Cardiac fibroblast (primary cell): ENCODE measurements at regions not wholly inside any gene's neighbourhood (a gene's known extent, or its start where the extent isn't known, plus 50 kb on each side); places are given as distances from the start of the nearest gene placed in this dataset.

ENCODE experiments used
- DNase-seq, 2 donors: peaks; one replicate each; pipeline versions ENCODE4 v3.0.0 to v3.0.0-alpha.2; 2010; ENCODE audit warnings: low read depth in 2 of 2
- H3K4me3 ChIP-seq, 2 donors: replicated peaks in 1 of 2; 1 replicate in 1 of 2; 2 replicates in 1 of 2; pipeline ENCODE4 v1.5.1; 2011; ENCODE audit warnings: low read depth in 2 of 2, low read length in 2 of 2, mild to moderate bottlenecking in 2 of 2, moderate library complexity in 1 of 2
- TF ChIP-seq, protein P1 (sequence below): IDR thresholded peaks from one replicate; pipeline ENCODE4 v1.5.1; 2011; ENCODE audit warnings: low read depth, mild to moderate bottlenecking, low read length, inconsistent platforms

DNA sequence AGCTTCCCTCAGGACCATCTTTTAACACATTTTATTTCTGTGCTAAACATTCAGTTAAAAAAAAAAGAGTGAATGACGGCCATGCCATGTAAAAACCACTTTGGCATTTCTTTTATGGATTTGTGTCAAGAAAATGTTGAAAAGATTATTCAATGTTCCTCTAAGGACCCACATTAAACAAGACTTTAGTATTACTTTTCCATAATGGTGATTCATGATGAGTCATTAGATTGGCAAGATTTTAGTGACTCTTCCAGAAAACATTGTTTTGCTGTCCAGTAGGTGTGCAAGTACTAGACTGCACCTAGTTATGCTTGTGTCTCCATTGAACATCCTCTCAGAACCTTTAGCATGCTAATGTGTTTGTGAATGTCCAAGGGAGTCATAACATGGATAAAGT lies 748.6 kb downstream of the STPG2 start:
- DNase-seq: peak in 1 of 2 donors; percentile 9
- H3K4me3 ChIP-seq: no peak overlapping the region
- TF ChIP-seq, protein P1, sequence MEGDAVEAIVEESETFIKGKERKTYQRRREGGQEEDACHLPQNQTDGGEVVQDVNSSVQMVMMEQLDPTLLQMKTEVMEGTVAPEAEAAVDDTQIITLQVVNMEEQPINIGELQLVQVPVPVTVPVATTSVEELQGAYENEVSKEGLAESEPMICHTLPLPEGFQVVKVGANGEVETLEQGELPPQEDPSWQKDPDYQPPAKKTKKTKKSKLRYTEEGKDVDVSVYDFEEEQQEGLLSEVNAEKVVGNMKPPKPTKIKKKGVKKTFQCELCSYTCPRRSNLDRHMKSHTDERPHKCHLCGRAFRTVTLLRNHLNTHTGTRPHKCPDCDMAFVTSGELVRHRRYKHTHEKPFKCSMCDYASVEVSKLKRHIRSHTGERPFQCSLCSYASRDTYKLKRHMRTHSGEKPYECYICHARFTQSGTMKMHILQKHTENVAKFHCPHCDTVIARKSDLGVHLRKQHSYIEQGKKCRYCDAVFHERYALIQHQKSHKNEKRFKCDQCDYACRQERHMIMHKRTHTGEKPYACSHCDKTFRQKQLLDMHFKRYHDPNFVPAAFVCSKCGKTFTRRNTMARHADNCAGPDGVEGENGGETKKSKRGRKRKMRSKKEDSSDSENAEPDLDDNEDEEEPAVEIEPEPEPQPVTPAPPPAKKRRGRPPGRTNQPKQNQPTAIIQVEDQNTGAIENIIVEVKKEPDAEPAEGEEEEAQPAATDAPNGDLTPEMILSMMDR: no peak

DNA sequence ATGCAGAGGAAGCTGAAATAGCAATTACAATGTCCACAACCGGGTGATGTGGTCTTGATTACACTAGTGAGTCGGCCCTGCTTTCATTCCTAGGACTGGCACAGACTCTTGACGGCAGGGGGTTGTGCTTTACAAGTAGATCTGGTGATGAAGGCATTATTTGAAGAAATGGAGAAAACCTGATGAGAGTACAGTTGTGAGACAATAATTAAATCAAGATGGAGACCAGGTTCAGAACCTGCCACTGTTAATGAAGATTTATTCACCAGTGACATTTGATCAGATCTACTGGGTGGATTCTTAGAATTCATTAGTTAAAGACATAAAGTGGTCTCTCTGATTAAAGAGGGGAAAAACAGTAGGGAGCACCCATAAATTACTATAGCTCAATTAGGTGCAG lies 747.2 kb downstream of the STPG2 start:
- DNase-seq: no peak
- TF ChIP-seq, protein P1: no peak
- H3K4me3 ChIP-seq: no peak overlapping the region

GRCh38 chr4:97396605-97397004 lies 746.7 kb downstream of the STPG2 start:
- DNase-seq: no peak
- TF ChIP-seq, protein P1: no peak
- H3K4me3 ChIP-seq: no peak overlapping the region

DNA sequence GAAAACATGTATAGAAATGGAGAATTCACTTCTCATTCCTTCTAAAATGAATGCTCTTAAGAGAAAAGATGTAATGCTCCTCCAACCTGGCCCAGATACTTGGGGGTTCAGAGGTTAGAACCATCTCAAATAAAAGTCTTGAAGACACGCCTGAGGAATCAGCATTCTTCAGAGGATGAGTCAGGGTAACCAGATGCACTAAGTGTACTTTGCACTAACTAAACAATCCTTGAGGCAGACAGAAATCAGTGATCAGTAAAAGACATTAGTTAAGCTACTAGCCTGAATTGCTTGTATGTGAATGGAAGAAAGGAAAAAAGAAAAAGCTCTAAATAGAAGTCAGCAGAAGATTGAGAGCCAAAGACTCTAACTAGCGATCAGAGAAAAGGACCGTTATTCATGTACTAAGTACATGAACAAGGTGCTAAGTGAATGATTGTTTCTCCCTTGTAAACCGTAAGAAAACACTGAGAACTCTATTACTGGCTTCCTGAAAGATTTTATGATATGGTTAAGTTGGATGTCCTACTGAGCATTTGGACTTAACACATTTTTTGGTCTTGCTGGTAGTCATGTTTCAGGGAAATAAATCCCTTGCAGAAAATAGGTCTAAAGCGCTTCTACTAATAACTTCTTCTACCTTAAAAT lies 738.3 kb downstream of the STPG2 start:
- TF ChIP-seq, protein P1: no peak

GRCh38 chr4:97411356-97411755 lies 731.9 kb downstream of the STPG2 start:
- no peak overlapping the region for H3K4me3 ChIP-seq
- TF ChIP-seq, protein P1: no peak
- no peak for DNase-seq

More for the DNA sequence above, 738.3 kb downstream of the STPG2 start:
- DNase-seq: no peak
- no peak overlapping the region for H3K4me3 ChIP-seq

DNA sequence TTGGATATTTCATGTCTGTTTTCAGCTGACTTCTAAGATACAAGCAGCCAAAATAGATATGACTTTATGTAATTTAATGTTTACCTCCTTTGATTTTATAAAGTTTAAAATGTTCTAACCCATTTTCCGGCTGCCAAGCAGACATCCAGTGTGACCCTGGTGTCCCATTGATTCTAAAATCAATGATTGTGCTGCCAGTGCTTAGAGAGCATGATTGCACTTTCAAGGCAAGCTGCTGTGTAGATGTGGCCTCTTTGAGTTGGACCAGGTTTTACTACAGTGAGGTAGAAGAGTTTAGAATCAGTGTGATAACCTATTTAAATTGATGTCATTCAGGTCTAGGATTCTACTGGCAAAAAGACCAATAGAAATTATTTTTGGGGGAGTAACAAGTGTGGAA lies 730.9 kb downstream of the STPG2 start:
- TF ChIP-seq, protein P1: no peak
- H3K4me3 ChIP-seq: no peak overlapping the region

GRCh38 chr4:97414161-97414560 lies 729.1 kb downstream of the STPG2 start:
- no peak overlapping the region for H3K4me3 ChIP-seq
- no peak for DNase-seq
- TF ChIP-seq, protein P1: no peak

More for the DNA sequence above, 730.9 kb downstream of the STPG2 start:
- no peak for DNase-seq
